H1 (cell line): ENCODE measurements at regions not wholly inside any gene's neighbourhood (a gene's known extent, or its start where the extent isn't known, plus 50 kb on each side); places are given as distances from the start of the nearest gene placed in this dataset.

ENCODE experiments used
- ATF3 ChIP-seq: IDR thresholded peaks from 2 replicates; pipeline ENCODE4 v1.6.1; 2011; ENCODE audit warnings: low read depth, mild to moderate bottlenecking, low read length; ENCODE audit not compliant: insufficient read depth
- CBX5 ChIP-seq: fragments of 300-800, 300-1000 bp; sonication (generic); IDR thresholded peaks from 2 replicates; pipeline ENCODE4 v1.7.1; 2016; ENCODE audit warnings: antibody characterized with exemption, low read length, low read depth
- CTCF ChIP-seq, 3 experiments: IDR thresholded peaks; 1 replicate in 2 of 3; 2 replicates in 1 of 3; pipeline versions ENCODE4 v1.5.1 to v1.6.1; 2011; ENCODE audit warnings: low read length in 3 of 3, mild to moderate bottlenecking in 3 of 3, inconsistent platforms in 2 of 3, low read depth in 1 of 3, moderate library complexity in 1 of 3; ENCODE audit not compliant: insufficient read depth in 1 of 3; ENCODE audit errors: control extremely low read depth in 1 of 3
- E2F6 ChIP-seq: IDR thresholded peaks from 2 replicates; pipeline ENCODE4 v1.6.1; 2012; ENCODE audit warnings: inconsistent platforms
- EZH2 ChIP-seq: fragments of 200-600 bp; sonication (generic); IDR thresholded peaks from 2 replicates; pipeline ENCODE4 v1.7.1; 2012; ENCODE audit warnings: low read depth, mild to moderate bottlenecking, moderate library complexity, low read length, inconsistent platforms; ENCODE audit not compliant: severe bottlenecking
- POLR2AphosphoS5 ChIP-seq: IDR thresholded peaks from 2 replicates; pipeline ENCODE4 v1.6.1; 2011; ENCODE audit warnings: low read depth, low read length

DNA sequence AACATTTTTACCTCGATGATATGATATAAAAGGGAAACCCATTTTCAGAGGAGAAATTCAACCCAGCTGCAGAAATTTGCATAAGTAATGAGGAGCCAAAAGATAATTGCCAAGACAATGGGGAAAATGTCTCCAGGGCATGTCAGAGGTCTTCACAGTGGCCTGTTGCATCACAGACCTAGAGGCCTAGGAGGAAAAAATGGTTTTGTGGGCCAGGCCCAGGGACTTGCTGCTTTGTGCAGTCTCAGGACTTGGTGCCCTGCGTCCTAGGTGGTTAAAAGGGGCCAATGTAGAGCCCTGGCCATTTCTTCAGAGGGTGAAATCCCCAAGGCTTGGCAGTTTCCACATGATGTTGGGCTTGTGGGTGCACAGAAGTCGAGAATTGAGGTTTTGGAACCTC is 106.9 kb downstream of the CPXCR1 start:
- TF ChIP-seq POLR2AphosphoS5 = no peak
- TF ChIP-seq CTCF (IDR thresholded peaks at IDR 0.05; ENCODE audit: control extremely low read depth in 1 of 3, insufficient read depth in 1 of 3, low read depth in 1 of 3, low read length in 3 of 3) = no peak
- no peak for TF ChIP-seq E2F6
- TF ChIP-seq EZH2 = no peak
- no peak for TF ChIP-seq ATF3
- TF ChIP-seq CBX5 = no peak
